ENCODE measurements at regions not wholly inside any gene's neighbourhood (a gene's known extent, or its start where the extent isn't known, plus 50 kb on each side); places are given as distances from the start of the nearest gene placed in this dataset.
A peak's percentile ranks its signal among the peaks of the same experiment; 100 is the strongest.
"Not testable (repeated sequence)": the region's sequence is repeated elsewhere in the genome, so short reads cannot be mapped to it uniquely, and the experiment has no call there.

DNA sequence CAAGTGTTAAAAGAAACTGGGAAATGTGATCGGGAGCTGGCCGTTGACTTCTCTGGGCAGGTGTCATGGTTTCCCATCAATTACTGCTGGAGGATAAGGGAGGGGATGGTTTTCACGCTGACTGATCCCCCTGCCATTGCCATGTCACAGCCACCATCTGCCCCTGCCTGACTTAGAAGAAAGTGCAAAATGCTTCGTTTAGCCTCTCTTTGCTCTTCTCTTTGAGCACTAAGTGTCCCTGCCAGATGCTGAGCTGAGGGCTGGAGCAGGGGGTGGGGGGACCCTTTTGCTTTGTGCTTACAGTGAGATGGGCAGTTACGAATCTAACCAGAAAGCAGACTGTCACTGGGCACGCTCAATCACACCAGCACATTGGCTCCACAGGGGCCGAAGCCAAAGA lies 138.4 kb upstream of the ALDH1B1 start:
- no peak for DNase-seq (ENCODE audit: low read depth)

DNA sequence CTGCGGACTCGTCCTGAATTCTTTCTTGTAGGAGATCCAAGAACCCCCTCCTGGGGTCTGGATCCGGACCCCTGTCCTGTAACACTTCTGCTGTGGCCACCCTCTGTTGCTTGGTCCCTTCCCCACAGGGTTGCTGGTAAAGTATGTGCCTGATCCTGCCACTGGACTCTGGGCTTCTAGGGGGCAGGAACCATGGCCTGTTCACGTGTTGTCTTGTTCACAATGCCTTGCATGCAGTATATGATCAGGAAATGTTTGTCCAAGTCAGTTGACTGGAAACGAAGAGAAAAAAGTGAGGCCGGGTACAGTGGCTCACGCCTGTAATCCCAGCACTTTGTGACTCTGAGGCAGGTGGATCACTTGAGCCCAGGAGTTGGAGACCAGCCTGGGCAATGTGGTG lies 139.3 kb upstream of the ALDH1B1 start:
- no peak for DNase-seq (ENCODE audit: low read depth)

DNA sequence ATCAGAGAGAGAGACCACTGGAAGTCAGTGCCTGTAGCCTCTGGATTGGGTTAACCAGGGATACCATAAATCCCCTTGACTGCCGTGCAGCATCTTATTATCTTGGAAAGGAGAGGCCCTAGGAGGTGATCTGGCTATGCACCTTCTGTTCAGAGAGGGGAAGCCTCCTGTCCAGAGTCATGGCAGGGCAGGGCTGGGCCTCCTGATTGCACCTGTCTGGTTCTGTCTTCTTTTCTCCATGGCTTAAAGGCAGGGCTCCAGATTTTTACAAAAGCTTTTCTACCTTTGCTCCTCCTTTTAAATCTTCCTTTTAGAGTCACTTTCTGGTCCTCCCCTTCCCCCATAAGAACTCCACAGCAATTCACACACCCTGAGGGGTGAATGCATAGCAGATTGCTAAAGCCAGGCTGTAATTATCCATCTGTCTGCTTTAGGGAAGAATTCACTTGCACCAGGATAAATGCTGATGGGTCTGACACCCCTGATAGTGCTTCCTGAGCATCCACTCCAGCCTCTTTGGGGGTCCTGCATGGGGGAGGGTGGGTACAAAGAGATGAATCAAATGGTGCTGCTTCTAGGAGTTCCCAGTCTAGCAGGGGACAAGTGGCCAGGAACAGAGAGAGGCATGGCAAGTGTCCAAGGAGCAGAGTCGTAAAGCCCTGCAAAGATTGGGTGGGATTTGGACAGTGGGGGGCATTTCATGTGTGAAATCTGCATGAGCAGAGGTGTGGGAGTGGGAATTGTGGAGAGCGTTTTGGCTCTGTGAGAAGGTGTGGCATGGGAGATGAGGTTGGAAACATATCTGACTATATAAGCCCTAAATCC lies 141.3 kb upstream of the ALDH1B1 start:
- no peak for DNase-seq (ENCODE audit: low read depth)

- DNase-seq (ENCODE audit: low read depth), result no peak
Observed at GRCh38 chr9:38250279-38251035, 142.0 kb upstream of the ALDH1B1 start.

DNA sequence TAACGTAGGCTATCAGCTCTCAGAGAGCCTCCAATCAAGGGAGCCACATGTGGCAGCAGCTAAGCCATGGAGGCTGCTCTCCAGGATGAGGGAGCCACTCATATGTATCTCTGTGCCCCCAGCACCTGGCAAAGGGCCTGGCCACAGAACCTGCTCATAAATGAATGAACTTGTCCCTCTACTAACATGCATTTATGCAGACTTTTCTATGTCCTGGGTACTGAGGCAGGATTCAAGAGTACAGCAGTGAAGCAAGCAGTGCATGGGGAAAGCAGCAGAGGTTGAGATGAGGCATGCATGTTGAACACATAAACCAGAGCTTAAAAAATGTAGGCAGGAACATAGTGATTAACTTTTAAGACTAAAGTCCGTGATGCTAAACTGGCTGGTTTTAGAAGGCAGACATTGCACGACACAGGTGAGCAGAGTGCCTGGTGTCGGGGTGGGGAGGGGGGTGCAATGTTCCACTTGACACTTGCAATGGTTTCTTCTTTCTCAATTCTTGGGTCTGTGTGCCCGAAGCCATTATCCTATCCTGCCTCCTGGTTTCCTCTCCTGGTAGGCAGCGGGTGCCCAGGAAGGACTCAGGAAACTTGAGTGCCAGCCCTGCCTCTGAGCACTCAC lies 142.8 kb upstream of the ALDH1B1 start:
- no peak for DNase-seq (ENCODE audit: low read depth)

GRCh38 chr9:38249049-38249448 lies 143.5 kb upstream of the ALDH1B1 start:
- no peak for DNase-seq (ENCODE audit: low read depth)

DNA sequence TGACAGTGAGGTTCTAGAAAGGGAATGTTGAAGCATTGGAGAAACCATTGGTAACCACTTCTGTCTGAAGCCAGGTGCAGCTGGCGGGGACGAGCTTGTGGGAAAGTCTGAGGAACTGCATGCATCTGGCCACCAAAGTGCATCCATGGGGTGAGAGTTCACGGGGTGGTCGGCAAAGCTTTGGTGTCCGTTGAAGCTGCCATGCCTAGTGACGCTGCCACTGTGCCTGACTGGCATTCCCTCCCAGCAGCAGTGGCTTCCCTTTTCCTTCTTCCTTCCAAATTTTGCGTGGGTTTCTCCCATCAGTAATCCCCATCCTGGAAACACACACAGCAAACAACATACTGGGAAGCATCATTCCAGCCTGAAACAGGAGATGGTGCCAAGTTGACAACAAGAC lies 145.7 kb upstream of the ALDH1B1 start:
- DNase-seq (ENCODE audit: low read depth), result no peak

- DNase-seq (ENCODE audit: low read depth), result no peak
Observed at GRCh38 chr9:38244971-38245370, 147.5 kb upstream of the ALDH1B1 start.

- DNase-seq (ENCODE audit: low read depth), result no peak
Observed at GRCh38 chr9:38243993-38244392, 148.5 kb upstream of the ALDH1B1 start.

- DNase-seq (ENCODE audit: low read depth), result not testable (repeated sequence)
Observed at GRCh38 chr9:38242151-38242550, 150.4 kb upstream of the ALDH1B1 start.

DNA sequence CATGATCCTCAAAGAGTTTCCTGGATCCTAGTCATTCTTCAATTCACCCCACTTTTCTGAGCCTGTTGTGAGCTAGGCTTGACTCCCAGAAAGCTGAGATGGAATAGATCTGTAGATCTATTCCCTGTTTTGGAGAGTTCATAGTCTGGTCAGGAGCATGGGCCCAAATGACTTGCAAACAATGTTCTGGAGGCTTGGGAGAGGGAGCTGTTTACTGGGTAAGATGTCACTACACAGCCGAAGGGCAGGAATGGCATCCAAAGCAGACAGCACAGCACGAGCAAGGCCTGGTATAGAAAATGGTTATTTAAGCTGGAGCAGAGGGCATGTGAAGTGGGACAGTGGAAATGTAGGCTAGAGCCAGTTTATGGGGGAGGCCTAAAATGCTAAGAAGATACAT lies 152.5 kb upstream of the ALDH1B1 start:
- no peak for DNase-seq (ENCODE audit: low read depth)

DNA sequence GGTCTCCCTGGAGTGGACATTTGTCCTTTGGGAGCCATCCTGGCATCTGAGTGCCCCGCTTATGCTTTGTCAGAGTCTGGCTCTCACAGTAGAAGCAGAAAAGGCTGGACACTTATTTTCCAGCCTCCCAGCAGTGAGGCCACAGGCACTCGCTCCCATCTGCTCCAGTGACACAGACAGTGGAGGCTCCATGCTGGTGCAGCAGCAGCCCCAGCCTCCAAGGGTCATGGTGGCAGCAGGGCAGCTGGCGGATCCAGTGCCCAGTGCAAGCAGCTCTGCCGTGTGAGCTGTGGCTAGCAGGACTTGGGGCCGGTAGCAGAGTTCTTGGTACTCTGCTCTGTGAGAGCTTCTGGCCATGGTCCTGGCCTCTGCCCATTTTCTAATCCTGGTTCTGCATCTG lies 157.3 kb upstream of the ALDH1B1 start:
- no peak for DNase-seq (ENCODE audit: low read depth)

GRCh38 chr9:38234479-38235170 lies 157.9 kb upstream of the ALDH1B1 start:
- no peak for DNase-seq (ENCODE audit: low read depth)

DNA sequence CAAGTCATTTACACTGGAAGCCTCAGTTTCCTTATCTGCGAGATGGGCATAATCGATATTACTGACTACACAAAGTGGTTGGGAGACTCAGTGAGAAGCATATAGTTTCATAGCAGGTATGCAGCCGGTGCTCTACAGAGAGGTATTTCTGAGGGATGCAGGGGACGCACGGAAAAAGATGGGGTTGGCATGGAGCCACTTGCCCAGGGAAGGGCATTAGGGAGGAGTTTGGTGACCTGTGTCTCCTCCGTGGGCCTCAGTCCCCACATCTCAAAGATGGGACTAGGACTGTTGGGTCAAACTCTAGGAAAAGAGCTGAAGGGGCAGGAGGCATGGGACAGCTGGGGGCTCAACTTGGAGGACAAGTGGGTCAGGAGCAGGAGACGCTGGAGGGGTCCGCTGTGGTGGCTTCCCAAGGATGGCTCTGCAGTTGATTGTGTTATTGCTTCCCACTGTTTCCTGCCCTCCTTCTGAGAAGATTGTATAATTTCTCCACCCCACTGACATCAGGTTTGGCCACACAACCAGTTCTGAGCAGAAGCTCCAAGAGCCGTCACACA lies 158.6 kb upstream of the ALDH1B1 start:
- DNase-seq (ENCODE audit: low read depth), result no peak

DNA sequence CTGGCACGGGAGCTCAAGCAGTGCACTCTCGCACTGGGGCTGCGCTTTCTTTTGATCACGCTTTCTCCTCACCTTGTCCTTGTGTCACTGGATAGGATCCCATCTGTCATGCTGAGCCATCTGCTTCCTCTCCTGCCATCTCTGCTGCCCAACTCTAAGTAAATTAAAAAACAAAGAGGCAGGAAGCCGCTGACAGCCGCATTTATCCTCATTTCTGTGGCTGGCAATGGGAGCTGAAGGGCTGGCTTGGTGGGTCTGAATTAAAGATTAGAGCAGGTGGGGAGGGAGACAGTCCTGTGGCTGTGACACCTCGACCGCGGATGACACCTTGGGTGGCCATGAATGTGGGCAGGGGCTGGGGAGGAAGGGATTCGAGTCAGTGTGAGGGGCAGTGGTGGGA lies 159.2 kb upstream of the ALDH1B1 start:
- DNase-seq (ENCODE audit: low read depth), result no peak

DNA sequence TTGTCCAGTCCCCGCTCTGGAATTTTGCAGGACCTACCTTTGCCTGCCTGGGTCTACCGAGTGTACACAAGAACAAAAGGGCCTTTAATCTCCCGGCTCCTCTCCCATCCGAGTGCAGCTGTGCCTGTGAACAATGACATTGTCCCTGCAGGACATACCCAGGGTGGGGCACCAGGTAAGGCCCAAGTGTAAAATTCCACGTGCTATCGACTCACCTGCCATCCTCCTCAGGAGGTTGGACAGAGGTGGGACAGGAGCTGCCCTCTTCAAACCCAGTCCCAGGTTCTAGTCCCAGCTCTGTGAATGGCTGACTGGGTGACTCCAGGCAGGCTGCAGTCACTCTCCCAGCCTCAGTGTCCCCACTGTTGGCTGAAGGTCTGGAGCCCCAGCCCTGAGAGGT lies 159.6 kb upstream of the ALDH1B1 start:
- no peak for DNase-seq (ENCODE audit: low read depth)

GRCh38 chr9:38229504-38230155 lies 160.6 kb upstream of the SHB start:
- DNase-seq (ENCODE audit: low read depth), result no peak

- no peak for DNase-seq (ENCODE audit: low read depth)
Observed at GRCh38 chr9:38229104-38229500, 160.1 kb upstream of the SHB start.

GRCh38 chr9:38228331-38229103 lies 159.5 kb upstream of the SHB start:
- DNase-seq (ENCODE audit: low read depth), result no peak

DNA sequence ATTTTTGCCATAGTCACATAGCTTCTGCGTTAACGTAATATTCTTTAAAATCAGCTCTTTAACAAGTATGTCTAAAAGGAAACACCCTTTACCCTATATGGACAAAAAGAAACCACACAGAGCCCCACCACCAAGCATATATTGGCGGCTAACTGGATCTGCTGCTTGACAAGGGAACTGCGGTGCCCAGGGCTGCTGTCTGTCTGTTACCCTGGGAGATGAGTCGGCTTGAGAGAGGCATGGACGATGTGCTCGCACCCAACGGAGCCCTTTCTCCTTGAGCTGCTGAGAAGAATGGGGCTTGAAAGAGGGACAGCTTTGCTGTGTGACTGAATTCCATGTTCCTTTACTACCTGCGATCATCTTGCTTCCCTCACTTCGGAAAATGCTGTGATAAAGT lies 158.6 kb upstream of the SHB start:
- DNase-seq (ENCODE audit: low read depth), result no peak

GRCh38 chr9:38227061-38227540 lies 158.1 kb upstream of the SHB start:
- peak; percentile 8 for DNase-seq (ENCODE audit: low read depth)

Measured in GM04504 (cell line).